GM12891 (cell line): ENCODE measurements at regions not wholly inside any gene's neighbourhood (a gene's known extent, or its start where the extent isn't known, plus 50 kb on each side); places are given as distances from the start of the nearest gene placed in this dataset.

Source experiments
- POLR2A ChIP-seq: IDR thresholded peaks from 2 replicates; pipeline ENCODE4 v1.6.1; 2011; ENCODE audit warnings: low read depth, low read length, control low read depth
- POLR2AphosphoS5 ChIP-seq: IDR thresholded peaks from 2 replicates; pipeline ENCODE4 v1.6.1; 2011; ENCODE audit warnings: low read depth, low read length, control low read depth
- SPI1 ChIP-seq: IDR thresholded peaks from 2 replicates; pipeline ENCODE4 v1.6.1; 2011; ENCODE audit warnings: low read depth, low read length, control low read depth
- TAF1 ChIP-seq: IDR thresholded peaks from 2 replicates; pipeline ENCODE4 v1.6.1; 2011; ENCODE audit warnings: low read depth, low read length, control low read depth

DNA sequence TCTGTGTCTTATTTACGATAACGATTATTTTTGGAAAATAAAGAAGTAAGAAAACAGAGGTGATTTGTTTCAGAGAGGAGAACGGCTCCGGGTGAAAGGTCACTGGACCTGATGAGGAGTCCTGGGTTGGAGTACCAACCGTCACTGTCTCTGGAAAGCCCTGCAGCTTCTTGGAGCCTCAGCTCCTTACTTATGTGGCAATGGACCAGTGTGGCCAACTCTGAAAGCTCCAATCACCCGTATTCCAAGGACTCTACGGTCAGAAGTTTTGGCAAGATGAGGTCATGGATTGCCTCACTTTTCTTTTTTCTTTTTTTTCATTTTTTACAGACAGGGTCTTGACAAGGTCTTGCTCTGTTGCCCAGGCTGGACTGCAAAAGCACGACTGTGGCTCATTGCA lies 84.8 kb downstream of the KLF4 start:
- TF ChIP-seq TAF1: no peak
- TF ChIP-seq POLR2A: no peak
- no peak for TF ChIP-seq POLR2AphosphoS5
- no peak for TF ChIP-seq SPI1
